HepG2 (cell line): ENCODE measurements at regions not wholly inside any gene's neighbourhood (a gene's known extent, or its start where the extent isn't known, plus 50 kb on each side); places are given as distances from the start of the nearest gene placed in this dataset.

Source experiments
- ELF4 ChIP-seq: sonication (generic); formaldehyde crosslinking; IDR thresholded peaks from 2 replicates; pipeline ENCODE4 v1.5.0; 2020; ENCODE audit warnings: missing genetic modification reagents, mild to moderate bottlenecking, moderate library complexity, borderline replicate concordance
- ZBTB2 ChIP-seq: sonication (generic); formaldehyde crosslinking; IDR thresholded peaks from 2 replicates; pipeline ENCODE4 v1.8.0; 2022; ENCODE audit warnings: low read depth, missing genetic modification reagents
- ZNF136 ChIP-seq: sonication (generic); formaldehyde crosslinking; IDR thresholded peaks from 2 replicates; pipeline ENCODE4 v1.8.1; 2022; ENCODE audit warnings: low read depth, mild to moderate bottlenecking, moderate library complexity, missing genetic modification reagents
- ZNF160 ChIP-seq: sonication (generic); formaldehyde crosslinking; IDR thresholded peaks from 2 replicates; pipeline ENCODE4 v1.8.0; 2022; ENCODE audit warnings: mild to moderate bottlenecking, inconsistent platforms, missing genetic modification reagents
- ZNF609 ChIP-seq: sonication (generic); formaldehyde crosslinking; IDR thresholded peaks from 2 replicates; pipeline ENCODE4 v1.4.0; 2020; ENCODE audit warnings: mild to moderate bottlenecking, missing genetic modification reagents, borderline replicate concordance
- ZNF616 ChIP-seq: sonication (generic); formaldehyde crosslinking; IDR thresholded peaks from 2 replicates; pipeline ENCODE4 v1.5.0; 2020; ENCODE audit warnings: low read depth, mild to moderate bottlenecking, missing genetic modification reagents
- ZSCAN20 ChIP-seq: sonication (generic); formaldehyde crosslinking; IDR thresholded peaks from 2 replicates; pipeline ENCODE4 v1.4.0; 2020; ENCODE audit warnings: missing genetic modification reagents, mild to moderate bottlenecking, borderline replicate concordance
- TF ChIP-seq, protein P1 (sequence below): sonication (generic); formaldehyde crosslinking; IDR thresholded peaks from 2 replicates; pipeline ENCODE4 v1.5.1; 2020; ENCODE audit warnings: mild to moderate bottlenecking, missing genetic modification reagents, borderline replicate concordance
- TF ChIP-seq, protein P2 (sequence below): sonication (generic); formaldehyde crosslinking; IDR thresholded peaks from 2 replicates; pipeline ENCODE4 v1.4.0; 2020; ENCODE audit warnings: mild to moderate bottlenecking, missing genetic modification reagents
- TF ChIP-seq, protein P3 (sequence below), 2 experiments: IDR thresholded peaks; 2 replicates each; pipeline ENCODE4 v1.6.1; 2011 to 2012; ENCODE audit warnings: low read length in 2 of 2, borderline replicate concordance in 1 of 2, low read depth in 1 of 2, mild to moderate bottlenecking in 1 of 2, moderate library complexity in 1 of 2

GRCh38 chr12:102317155-102317554, 119.5 kb upstream of the PMCH start (continued):
- TF ChIP-seq ZNF609 = no peak
- no peak for TF ChIP-seq ZNF136 (CRISPR knock-in tag)
- TF ChIP-seq ELF4 (CRISPR knock-in tag) = no peak
- no peak for TF ChIP-seq ZNF160 (CRISPR knock-in tag)
- TF ChIP-seq, protein P1, sequence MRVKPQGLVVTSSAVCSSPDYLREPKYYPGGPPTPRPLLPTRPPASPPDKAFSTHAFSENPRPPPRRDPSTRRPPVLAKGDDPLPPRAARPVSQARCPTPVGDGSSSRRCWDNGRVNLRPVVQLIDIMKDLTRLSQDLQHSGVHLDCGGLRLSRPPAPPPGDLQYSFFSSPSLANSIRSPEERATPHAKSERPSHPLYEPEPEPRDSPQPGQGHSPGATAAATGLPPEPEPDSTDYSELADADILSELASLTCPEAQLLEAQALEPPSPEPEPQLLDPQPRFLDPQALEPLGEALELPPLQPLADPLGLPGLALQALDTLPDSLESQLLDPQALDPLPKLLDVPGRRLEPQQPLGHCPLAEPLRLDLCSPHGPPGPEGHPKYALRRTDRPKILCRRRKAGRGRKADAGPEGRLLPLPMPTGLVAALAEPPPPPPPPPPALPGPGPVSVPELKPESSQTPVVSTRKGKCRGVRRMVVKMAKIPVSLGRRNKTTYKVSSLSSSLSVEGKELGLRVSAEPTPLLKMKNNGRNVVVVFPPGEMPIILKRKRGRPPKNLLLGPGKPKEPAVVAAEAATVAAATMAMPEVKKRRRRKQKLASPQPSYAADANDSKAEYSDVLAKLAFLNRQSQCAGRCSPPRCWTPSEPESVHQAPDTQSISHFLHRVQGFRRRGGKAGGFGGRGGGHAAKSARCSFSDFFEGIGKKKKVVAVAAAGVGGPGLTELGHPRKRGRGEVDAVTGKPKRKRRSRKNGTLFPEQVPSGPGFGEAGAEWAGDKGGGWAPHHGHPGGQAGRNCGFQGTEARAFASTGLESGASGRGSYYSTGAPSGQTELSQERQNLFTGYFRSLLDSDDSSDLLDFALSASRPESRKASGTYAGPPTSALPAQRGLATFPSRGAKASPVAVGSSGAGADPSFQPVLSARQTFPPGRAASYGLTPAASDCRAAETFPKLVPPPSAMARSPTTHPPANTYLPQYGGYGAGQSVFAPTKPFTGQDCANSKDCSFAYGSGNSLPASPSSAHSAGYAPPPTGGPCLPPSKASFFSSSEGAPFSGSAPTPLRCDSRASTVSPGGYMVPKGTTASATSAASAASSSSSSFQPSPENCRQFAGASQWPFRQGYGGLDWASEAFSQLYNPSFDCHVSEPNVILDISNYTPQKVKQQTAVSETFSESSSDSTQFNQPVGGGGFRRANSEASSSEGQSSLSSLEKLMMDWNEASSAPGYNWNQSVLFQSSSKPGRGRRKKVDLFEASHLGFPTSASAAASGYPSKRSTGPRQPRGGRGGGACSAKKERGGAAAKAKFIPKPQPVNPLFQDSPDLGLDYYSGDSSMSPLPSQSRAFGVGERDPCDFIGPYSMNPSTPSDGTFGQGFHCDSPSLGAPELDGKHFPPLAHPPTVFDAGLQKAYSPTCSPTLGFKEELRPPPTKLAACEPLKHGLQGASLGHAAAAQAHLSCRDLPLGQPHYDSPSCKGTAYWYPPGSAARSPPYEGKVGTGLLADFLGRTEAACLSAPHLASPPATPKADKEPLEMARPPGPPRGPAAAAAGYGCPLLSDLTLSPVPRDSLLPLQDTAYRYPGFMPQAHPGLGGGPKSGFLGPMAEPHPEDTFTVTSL = no peak
- no peak for TF ChIP-seq ZNF616 (CRISPR knock-in tag)
- TF ChIP-seq ZSCAN20 (CRISPR knock-in tag) = no peak
- TF ChIP-seq ZBTB2 (CRISPR knock-in tag) = no peak
- TF ChIP-seq, protein P2, sequence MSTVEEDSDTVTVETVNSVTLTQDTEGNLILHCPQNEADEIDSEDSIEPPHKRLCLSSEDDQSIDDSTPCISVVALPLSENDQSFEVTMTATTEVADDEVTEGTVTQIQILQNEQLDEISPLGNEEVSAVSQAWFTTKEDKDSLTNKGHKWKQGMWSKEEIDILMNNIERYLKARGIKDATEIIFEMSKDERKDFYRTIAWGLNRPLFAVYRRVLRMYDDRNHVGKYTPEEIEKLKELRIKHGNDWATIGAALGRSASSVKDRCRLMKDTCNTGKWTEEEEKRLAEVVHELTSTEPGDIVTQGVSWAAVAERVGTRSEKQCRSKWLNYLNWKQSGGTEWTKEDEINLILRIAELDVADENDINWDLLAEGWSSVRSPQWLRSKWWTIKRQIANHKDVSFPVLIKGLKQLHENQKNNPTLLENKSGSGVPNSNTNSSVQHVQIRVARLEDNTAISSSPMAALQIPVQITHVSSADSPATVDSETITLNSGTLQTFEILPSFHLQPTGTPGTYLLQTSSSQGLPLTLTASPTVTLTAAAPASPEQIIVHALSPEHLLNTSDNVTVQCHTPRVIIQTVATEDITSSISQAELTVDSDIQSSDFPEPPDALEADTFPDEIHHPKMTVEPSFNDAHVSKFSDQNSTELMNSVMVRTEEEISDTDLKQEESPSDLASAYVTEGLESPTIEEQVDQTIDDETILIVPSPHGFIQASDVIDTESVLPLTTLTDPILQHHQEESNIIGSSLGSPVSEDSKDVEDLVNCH = no peak
- TF ChIP-seq, protein P3, sequence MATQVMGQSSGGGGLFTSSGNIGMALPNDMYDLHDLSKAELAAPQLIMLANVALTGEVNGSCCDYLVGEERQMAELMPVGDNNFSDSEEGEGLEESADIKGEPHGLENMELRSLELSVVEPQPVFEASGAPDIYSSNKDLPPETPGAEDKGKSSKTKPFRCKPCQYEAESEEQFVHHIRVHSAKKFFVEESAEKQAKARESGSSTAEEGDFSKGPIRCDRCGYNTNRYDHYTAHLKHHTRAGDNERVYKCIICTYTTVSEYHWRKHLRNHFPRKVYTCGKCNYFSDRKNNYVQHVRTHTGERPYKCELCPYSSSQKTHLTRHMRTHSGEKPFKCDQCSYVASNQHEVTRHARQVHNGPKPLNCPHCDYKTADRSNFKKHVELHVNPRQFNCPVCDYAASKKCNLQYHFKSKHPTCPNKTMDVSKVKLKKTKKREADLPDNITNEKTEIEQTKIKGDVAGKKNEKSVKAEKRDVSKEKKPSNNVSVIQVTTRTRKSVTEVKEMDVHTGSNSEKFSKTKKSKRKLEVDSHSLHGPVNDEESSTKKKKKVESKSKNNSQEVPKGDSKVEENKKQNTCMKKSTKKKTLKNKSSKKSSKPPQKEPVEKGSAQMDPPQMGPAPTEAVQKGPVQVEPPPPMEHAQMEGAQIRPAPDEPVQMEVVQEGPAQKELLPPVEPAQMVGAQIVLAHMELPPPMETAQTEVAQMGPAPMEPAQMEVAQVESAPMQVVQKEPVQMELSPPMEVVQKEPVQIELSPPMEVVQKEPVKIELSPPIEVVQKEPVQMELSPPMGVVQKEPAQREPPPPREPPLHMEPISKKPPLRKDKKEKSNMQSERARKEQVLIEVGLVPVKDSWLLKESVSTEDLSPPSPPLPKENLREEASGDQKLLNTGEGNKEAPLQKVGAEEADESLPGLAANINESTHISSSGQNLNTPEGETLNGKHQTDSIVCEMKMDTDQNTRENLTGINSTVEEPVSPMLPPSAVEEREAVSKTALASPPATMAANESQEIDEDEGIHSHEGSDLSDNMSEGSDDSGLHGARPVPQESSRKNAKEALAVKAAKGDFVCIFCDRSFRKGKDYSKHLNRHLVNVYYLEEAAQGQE (IDR thresholded peaks at IDR 0.05; ENCODE audit: borderline replicate concordance in 1 of 2, low read depth in 1 of 2, low read length in 2 of 2) = no peak
